Omental fat pad (tissue), 3 donors: ENCODE measurements at regions not wholly inside any gene's neighbourhood (a gene's known extent, or its start where the extent isn't known, plus 50 kb on each side); places are given as distances from the start of the nearest gene placed in this dataset.

Experiments
- ATAC-seq: fragments of 150-250 bp; one replicate; pipeline ENCODE4 v1.9.1; 2016; ENCODE audit warnings: mild to moderate bottlenecking, moderate library complexity; ENCODE audit not compliant: low FRiP score
- DNase-seq: peaks from one replicate; pipeline ENCODE4 v3.0.0-alpha.2; 2019; ENCODE audit warnings: low spot score
- CTCF ChIP-seq, 3 donors: fragments of 450-650 bp; IDR thresholded peaks; one replicate each; pipeline ENCODE4 v1.5.1; 2016 to 2017; ENCODE audit warnings: antibody characterized with exemption in 3 of 3, mild to moderate bottlenecking in 3 of 3, moderate library complexity in 2 of 3

- ATAC-seq (no peak), DNase-seq (no peak)
- no peak for TF ChIP-seq CTCF (IDR thresholded peaks at IDR 0.05)
These were observed 132.0 kb upstream of the TP63 start for GRCh38 chr3:189498995-189499704.

GRCh38 chr3:189500299-189500698 is 130.9 kb upstream of the TP63 start:
- ATAC-seq (no peak), DNase-seq (no peak)
- TF ChIP-seq CTCF (IDR thresholded peaks at IDR 0.05), result no peak

- no peak for TF ChIP-seq CTCF (IDR thresholded peaks at IDR 0.05)
- ATAC-seq, result no peak
- no peak for DNase-seq
These were observed 130.2 kb upstream of the TP63 start for GRCh38 chr3:189500798-189501495.

- no peak for DNase-seq
- ATAC-seq, result no peak
- TF ChIP-seq CTCF (IDR thresholded peaks at IDR 0.05), result no peak
These were observed 128.9 kb upstream of the TP63 start for GRCh38 chr3:189502256-189502655.

GRCh38 chr3:189502676-189503257 is 128.4 kb upstream of the TP63 start:
- no peak for TF ChIP-seq CTCF (IDR thresholded peaks at IDR 0.05)
- no peak for ATAC-seq

GRCh38 chr3:189507856-189508255 is 123.3 kb upstream of the TP63 start:
- no peak for TF ChIP-seq CTCF (IDR thresholded peaks at IDR 0.05)
- DNase-seq (no peak), ATAC-seq (no peak)

More at GRCh38 chr3:189502676-189503257, 128.4 kb upstream of the TP63 start:
- no peak for DNase-seq
